ENCODE measurements at regions not wholly inside any gene's neighbourhood (a gene's known extent, or its start where the extent isn't known, plus 50 kb on each side); places are given as distances from the start of the nearest gene placed in this dataset.

GRCh38 chr3:187936676-187937075 is 191.4 kb upstream of the BCL6 start:
- Histone ChIP-seq H4K20me1 (ENCODE audit: insufficient read depth) (no peaks in the 10 kb centered on the region), H3K79me2 (ENCODE audit: insufficient read depth, low read depth) (no peaks in the 10 kb centered on the region), H3K36me3 (ENCODE audit: insufficient read depth) (no peaks in the 10 kb centered on the region), H3K27ac (no peak overlapping the region), H2AFZ (ENCODE audit: low read depth) (no peak overlapping the region), H3K4me1 (ENCODE audit: low read depth, poor library complexity, severe bottlenecking) (peaks cover 11% of the 10 kb centered on the region), H3K27me3 (ENCODE audit: insufficient read depth, low read depth) (peaks cover 6% of the 10 kb centered on the region), H3K9ac (no peak overlapping the region), H3K4me2 (no peak overlapping the region), H3K4me3 (IDR thresholded peaks at IDR 0.05; ENCODE audit: insufficient read depth, low read depth, low read length) (no peak overlapping the region)
- TF ChIP-seq CTCF (conservative IDR thresholded peaks at IDR 0.05; ENCODE audit: low read depth, low read length) = no peak

GRCh38 chr3:187939891-187940290 is 194.6 kb upstream of the BCL6 start:
- Histone ChIP-seq H3K79me2 (ENCODE audit: insufficient read depth, low read depth) (no peaks in the 10 kb centered on the region), H3K4me2 (no peak overlapping the region), H3K27me3 (ENCODE audit: insufficient read depth, low read depth) (peaks cover 6% of the 10 kb centered on the region), H3K36me3 (ENCODE audit: insufficient read depth) (no peaks in the 10 kb centered on the region), H3K4me3 (IDR thresholded peaks at IDR 0.05; ENCODE audit: insufficient read depth, low read depth, low read length) (no peak overlapping the region), H3K9ac (no peak overlapping the region), H4K20me1 (ENCODE audit: insufficient read depth) (no peaks in the 10 kb centered on the region), H2AFZ (ENCODE audit: low read depth) (no peak overlapping the region), H3K4me1 (ENCODE audit: low read depth, poor library complexity, severe bottlenecking) (peaks cover 11% of the 10 kb centered on the region), H3K27ac (no peak overlapping the region)
- TF ChIP-seq CTCF (conservative IDR thresholded peaks at IDR 0.05; ENCODE audit: low read depth, low read length) = no peak

DNA sequence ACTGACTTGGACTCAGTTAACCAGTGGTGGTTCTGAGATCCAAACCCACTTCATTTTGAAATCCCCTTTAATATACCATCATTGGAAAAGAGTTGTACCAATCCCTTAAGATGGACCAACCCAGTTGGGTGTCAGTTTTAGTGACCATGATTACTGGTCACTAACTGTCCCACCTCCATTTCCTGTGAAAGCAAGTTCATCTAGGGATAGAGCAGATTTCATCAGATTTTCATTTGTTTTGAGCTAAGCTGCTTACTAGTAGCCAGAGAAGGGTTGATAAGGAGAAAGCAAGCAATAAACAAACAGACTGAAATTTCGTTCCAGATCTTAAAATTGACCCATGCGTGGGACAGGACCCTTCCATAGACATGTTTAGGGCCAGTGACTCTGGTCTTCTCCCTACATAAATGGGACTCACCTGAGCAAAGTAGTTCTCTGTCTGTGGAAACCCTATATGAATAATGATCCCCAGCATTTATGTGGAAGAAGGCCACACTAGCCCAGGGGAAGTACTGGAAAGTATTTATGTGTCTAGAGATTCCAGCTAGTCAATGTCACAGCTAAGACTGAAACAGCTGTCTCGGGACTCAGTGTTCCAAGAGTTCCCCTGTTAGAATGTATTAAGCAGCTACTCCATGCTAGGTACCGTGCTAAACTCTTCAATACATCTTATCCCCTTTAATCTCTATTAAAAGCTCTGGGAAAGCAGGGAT is 196.0 kb upstream of the BCL6 start:
- Histone ChIP-seq H3K4me3 (IDR thresholded peaks at IDR 0.05; ENCODE audit: insufficient read depth, low read depth, low read length) (no peak overlapping the region), H4K20me1 (ENCODE audit: insufficient read depth) (no peaks in the 10 kb centered on the region), H3K27ac (no peak overlapping the region), H3K9ac (no peak overlapping the region), H3K79me2 (ENCODE audit: insufficient read depth, low read depth) (no peaks in the 10 kb centered on the region), H3K4me2 (no peak overlapping the region), H3K36me3 (ENCODE audit: insufficient read depth) (no peaks in the 10 kb centered on the region), H2AFZ (ENCODE audit: low read depth) (no peak overlapping the region), H3K4me1 (ENCODE audit: low read depth, poor library complexity, severe bottlenecking) (no peaks in the 10 kb centered on the region), H3K27me3 (ENCODE audit: insufficient read depth, low read depth) (peaks cover 6% of the 10 kb centered on the region)
- TF ChIP-seq CTCF (conservative IDR thresholded peaks at IDR 0.05; ENCODE audit: low read depth, low read length) = no peak

GRCh38 chr3:187941848-187942194 is 196.6 kb upstream of the BCL6 start:
- Histone ChIP-seq H3K79me2 (ENCODE audit: insufficient read depth, low read depth) (no peaks in the 10 kb centered on the region), H2AFZ (ENCODE audit: low read depth) (no peak overlapping the region), H3K36me3 (ENCODE audit: insufficient read depth) (no peaks in the 10 kb centered on the region), H3K4me3 (IDR thresholded peaks at IDR 0.05; ENCODE audit: insufficient read depth, low read depth, low read length) (no peak overlapping the region), H3K4me2 (no peak overlapping the region), H4K20me1 (ENCODE audit: insufficient read depth) (no peaks in the 10 kb centered on the region), H3K27ac (no peak overlapping the region), H3K4me1 (ENCODE audit: low read depth, poor library complexity, severe bottlenecking) (no peaks in the 10 kb centered on the region), H3K9ac (no peak overlapping the region), H3K27me3 (ENCODE audit: insufficient read depth, low read depth) (peaks cover 1% of the 10 kb centered on the region; the same call in 1 of the 2 replicates)
- TF ChIP-seq CTCF (conservative IDR thresholded peaks at IDR 0.05; ENCODE audit: low read depth, low read length) = no peak
